Prostate gland (tissue), 2 donors: ENCODE measurements at regions not wholly inside any gene's neighbourhood (a gene's known extent, or its start where the extent isn't known, plus 50 kb on each side); places are given as distances from the start of the nearest gene placed in this dataset.

Experiments
- DNase-seq: peaks from one replicate; pipeline ENCODE4 v3.0.0-alpha.2; 2019; ENCODE audit warnings: low spot score
- H3K27ac ChIP-seq, 2 donors: fragments of 200-600 bp; sonication (generic); 2 replicates each; pipeline ENCODE4 v1.5.1; 2017 to 2019
- H3K27me3 ChIP-seq: fragments of 200-600 bp; sonication (generic); replicated peaks from 2 replicates; pipeline ENCODE4 v1.5.1; 2019; ENCODE audit not compliant: insufficient read depth
- H3K36me3 ChIP-seq, 2 donors: fragments of 200-600 bp; sonication (generic); 1 replicate in 1 of 2; 2 replicates in 1 of 2; pipeline versions ENCODE4 v1.5.1 to v1.8.1; 2017 to 2019
- H3K4me1 ChIP-seq: fragments of 200-600 bp; sonication (generic); replicated peaks from 2 replicates; pipeline ENCODE4 v1.5.1; 2019
- H3K4me3 ChIP-seq, 2 donors: fragments of 200-600 bp; sonication (generic); 2 replicates each; pipeline ENCODE4 v1.5.1; 2017 to 2019
- H3K9me3 ChIP-seq: fragments of 200-600 bp; sonication (generic); 2 replicates; pipeline ENCODE4 v1.5.1; 2017
- CTCF ChIP-seq, 4 experiments: fragments of 200-600 bp in 2 of 4; fragments of 450-650 bp in 2 of 4; sonication (generic) in 2 of 4; IDR thresholded peaks; 1 replicate in 3 of 4; 2 replicates in 1 of 4; pipeline ENCODE4 v1.5.1; 2016 to 2019; ENCODE audit warnings: antibody characterized with exemption in 4 of 4, mild to moderate bottlenecking in 2 of 4, moderate library complexity in 2 of 4
- POLR2A ChIP-seq: fragments of 450-650 bp; IDR thresholded peaks from one replicate; pipeline ENCODE4 v1.6.1; 2016; ENCODE audit warnings: antibody characterized with exemption, mild to moderate bottlenecking
- POLR2AphosphoS5 ChIP-seq: sonication (generic); formaldehyde crosslinking; IDR thresholded peaks from one replicate; pipeline ENCODE4 v1.6.1; 2017; ENCODE audit warnings: antibody characterized with exemption
- WGBS: methylation state at CpG from one replicate; pipeline ENCODE4 v1.1.5; 2018; 5-methylcytosine and 5-hydroxymethylcytosine counted together
- intact Hi-C: fragments of 100-400 bp; cut with DNase I; formaldehyde crosslinking; loops from one replicate; pipeline ENCODE4 v1.14.2; 2022

- no peaks in the 10 kb centered on the region for H3K4me1 ChIP-seq
- H3K36me3 ChIP-seq = no peaks in the 10 kb centered on the region
- intact Hi-C loops = no loop called here
- no peaks in the 10 kb centered on the region for H3K9me3 ChIP-seq
- WGBS = 93% methylated on average over 5 of the region's 5 CpGs
- H3K27ac ChIP-seq = no peak overlapping the region
- H3K4me3 ChIP-seq = no peak overlapping the region
- no peaks in the 10 kb centered on the region for H3K27me3 ChIP-seq
- no peak for DNase-seq
- TF ChIP-seq POLR2A (no peak), POLR2AphosphoS5 (no peak), CTCF (IDR thresholded peaks at IDR 0.05) (no peak)
These were observed 179.6 kb downstream of the SHOX start for GRCh38 chrX:810186-810585.

- DNase-seq = no peak
- no peaks in the 10 kb centered on the region for H3K27me3 ChIP-seq
- intact Hi-C loops = no loop called here
- no peak for TF ChIP-seq POLR2A
- TF ChIP-seq POLR2AphosphoS5 = no peak
- TF ChIP-seq CTCF (IDR thresholded peaks at IDR 0.05) = no peak
- H3K4me1 ChIP-seq = no peaks in the 10 kb centered on the region
- H3K9me3 ChIP-seq = no peaks in the 10 kb centered on the region
- H3K27ac ChIP-seq = no peak overlapping the region
- whole genome bisulfite sequencing = 88% methylated on average over 11 of the region's 11 CpGs
- no peak overlapping the region for H3K4me3 ChIP-seq
- H3K36me3 ChIP-seq = no peaks in the 10 kb centered on the region
These were observed 178.5 kb downstream of the SHOX start for GRCh38 chrX:809081-809480.

- H3K4me1 ChIP-seq = no peaks in the 10 kb centered on the region
- intact Hi-C loops = no loop called here
- 92% methylated on average over 8 of the region's 8 CpGs for WGBS
- no peak for DNase-seq
- H3K36me3 ChIP-seq = no peaks in the 10 kb centered on the region
- no peak for TF ChIP-seq POLR2A
- no peak for TF ChIP-seq CTCF (IDR thresholded peaks at IDR 0.05)
- no peak for TF ChIP-seq POLR2AphosphoS5
- no peaks in the 10 kb centered on the region for H3K9me3 ChIP-seq
- no peak overlapping the region for H3K4me3 ChIP-seq
- no peak overlapping the region for H3K27ac ChIP-seq
- H3K27me3 ChIP-seq = no peaks in the 10 kb centered on the region
These were observed 176.0 kb downstream of the SHOX start for GRCh38 chrX:806586-806985.

- Histone ChIP-seq H3K4me3 (no peak overlapping the region), H3K27ac (no peak overlapping the region), H3K9me3 (no peaks in the 10 kb centered on the region), H3K27me3 (no peaks in the 10 kb centered on the region), H3K4me1 (no peaks in the 10 kb centered on the region), H3K36me3 (no peaks in the 10 kb centered on the region)
- TF ChIP-seq POLR2AphosphoS5 (no peak), CTCF (IDR thresholded peaks at IDR 0.05) (no peak), POLR2A (no peak)
- WGBS = 92% methylated on average over 11 of the region's 11 CpGs
- intact Hi-C loops = no loop called here
- DNase-seq = no peak
These were observed 175.4 kb downstream of the SHOX start for GRCh38 chrX:805988-806387.

- TF ChIP-seq POLR2A (no peak), CTCF (IDR thresholded peaks at IDR 0.05) (no peak), POLR2AphosphoS5 (no peak)
- DNase-seq = no peak
- Histone ChIP-seq H3K27me3 (no peaks in the 10 kb centered on the region), H3K36me3 (no peaks in the 10 kb centered on the region), H3K27ac (no peak overlapping the region), H3K4me1 (no peaks in the 10 kb centered on the region), H3K9me3 (no peaks in the 10 kb centered on the region), H3K4me3 (no peak overlapping the region)
- intact Hi-C loops = no loop called here
- 25% methylated on average over 16 of the region's 16 CpGs for WGBS
These were observed 174.6 kb downstream of the SHOX start for GRCh38 chrX:805103-805670.
